IPS-18a (cell line): ENCODE measurements at regions not wholly inside any gene's neighbourhood (a gene's known extent, or its start where the extent isn't known, plus 50 kb on each side); places are given as distances from the start of the nearest gene placed in this dataset.

Experiments used
- H3K27ac ChIP-seq: one replicate; pipeline ENCODE4 v1.5.1; 2013; ENCODE audit warnings: low read length
- H3K27me3 ChIP-seq: one replicate; pipeline ENCODE4 v1.6.1; 2013; ENCODE audit warnings: mild to moderate bottlenecking, low read length; ENCODE audit not compliant: control insufficient read depth, insufficient read depth
- H3K36me3 ChIP-seq: one replicate; pipeline ENCODE4 v1.6.1; 2013; ENCODE audit warnings: low read depth, low read length; ENCODE audit not compliant: control insufficient read depth
- H3K4me1 ChIP-seq: one replicate; pipeline ENCODE4 v1.6.1; 2013; ENCODE audit warnings: low read depth, low read length; ENCODE audit not compliant: control insufficient read depth
- H3K4me3 ChIP-seq: one replicate; pipeline ENCODE4 v1.5.1; 2013; ENCODE audit warnings: low read length
- H3K9ac ChIP-seq: one replicate; pipeline ENCODE4 v1.6.1; 2013; ENCODE audit warnings: mild to moderate bottlenecking, low read length, moderate library complexity
- H3K9me3 ChIP-seq: one replicate; pipeline ENCODE4 v1.6.1; 2013; ENCODE audit warnings: low read depth, low read length; ENCODE audit not compliant: control insufficient read depth

DNA sequence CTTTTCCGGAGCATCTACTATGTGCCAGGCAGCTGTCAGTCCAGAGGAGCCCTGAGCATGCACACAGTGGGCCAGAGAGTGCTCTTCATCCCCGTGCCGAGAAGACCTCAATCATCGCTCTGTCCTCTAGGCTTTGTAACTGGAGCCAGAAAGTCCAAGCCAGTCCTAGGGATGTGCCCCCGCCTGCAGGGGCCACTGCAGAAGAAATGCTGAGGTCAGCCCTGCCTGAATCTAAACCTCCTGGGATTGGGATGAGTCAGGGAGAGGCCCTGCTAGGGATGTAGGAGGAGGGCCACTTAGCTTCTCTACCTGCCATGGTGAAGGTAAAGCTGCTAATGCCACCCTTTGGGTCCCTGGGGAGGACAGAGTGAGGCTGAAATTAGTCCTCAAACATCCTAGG lies 146.8 kb downstream of the CDC5L start:
- H3K9ac ChIP-seq: no peak overlapping the region
- no peak overlapping the region for H3K27ac ChIP-seq
- H3K36me3 ChIP-seq: no peaks in the 10 kb centered on the region
- no peak overlapping the region for H3K4me3 ChIP-seq
- H3K27me3 ChIP-seq: no peaks in the 10 kb centered on the region
- H3K4me1 ChIP-seq: no peaks in the 10 kb centered on the region
- no peaks in the 10 kb centered on the region for H3K9me3 ChIP-seq

DNA sequence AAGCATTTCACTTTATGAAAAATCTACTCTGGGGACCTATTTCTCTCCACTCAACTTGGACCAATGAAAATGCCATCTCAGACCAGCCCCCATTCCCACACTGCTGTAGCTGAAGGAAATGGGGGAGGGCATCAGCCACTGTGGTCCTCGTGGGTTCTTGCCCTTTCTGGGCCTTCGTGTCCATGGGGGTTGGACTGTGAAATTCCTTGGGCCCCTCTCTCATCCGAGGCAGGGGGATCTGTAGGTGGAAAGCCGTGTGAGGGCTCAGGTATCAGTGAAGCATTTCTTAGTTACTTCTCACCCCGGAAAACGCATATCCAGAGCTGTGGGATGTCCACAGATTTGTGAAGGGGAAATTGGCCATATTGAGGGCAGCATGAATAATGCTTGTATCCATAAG lies 147.9 kb downstream of the CDC5L start:
- Histone ChIP-seq H3K9ac (no peak overlapping the region), H3K4me3 (no peak overlapping the region), H3K9me3 (no peaks in the 10 kb centered on the region), H3K36me3 (no peaks in the 10 kb centered on the region), H3K4me1 (no peaks in the 10 kb centered on the region), H3K27me3 (no peaks in the 10 kb centered on the region), H3K27ac (no peak overlapping the region)

- Histone ChIP-seq H3K27me3 (no peaks in the 10 kb centered on the region), H3K36me3 (no peaks in the 10 kb centered on the region), H3K4me1 (no peaks in the 10 kb centered on the region), H3K9ac (no peak overlapping the region), H3K4me3 (no peak overlapping the region), H3K9me3 (no peaks in the 10 kb centered on the region), H3K27ac (no peak overlapping the region)
Measured at GRCh38 chr6:44535967-44536366, 148.5 kb downstream of the CDC5L start.

DNA sequence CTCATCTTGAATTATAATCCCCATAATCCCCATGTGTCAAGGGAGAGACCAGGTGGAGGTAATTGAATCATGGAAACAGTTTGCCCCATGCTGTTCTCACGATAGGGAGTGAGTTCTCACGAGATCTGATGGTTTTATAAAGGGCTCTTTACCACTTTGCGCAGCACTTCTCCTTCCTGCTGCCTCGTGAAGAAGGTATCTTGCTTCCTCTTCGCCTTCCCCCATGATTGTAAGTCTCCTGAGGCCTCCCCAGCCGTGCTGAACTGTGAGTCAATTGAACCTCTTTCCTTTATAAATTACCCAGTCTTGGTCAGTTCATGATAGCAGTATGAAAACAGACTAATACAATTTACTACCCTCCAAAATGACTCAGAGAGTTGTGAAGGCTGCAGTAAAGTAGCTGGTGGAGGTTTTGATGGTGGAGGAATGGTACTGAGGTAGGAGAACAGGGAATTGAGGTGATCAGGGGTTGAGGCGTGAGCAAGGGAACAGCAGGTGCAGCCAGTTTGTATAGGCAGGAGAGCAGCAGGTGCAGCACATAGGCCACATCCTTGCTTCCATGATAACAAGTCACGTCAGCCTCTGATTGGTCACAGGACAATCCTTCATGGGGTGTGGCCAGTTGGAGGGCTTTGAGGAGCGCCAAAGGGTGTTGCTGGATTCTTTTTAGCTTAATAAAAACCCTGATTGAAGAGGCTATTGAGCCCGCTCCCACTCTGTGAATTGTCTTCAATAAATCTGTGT lies 150.0 kb downstream of the CDC5L start:
- Histone ChIP-seq H3K27me3 (no peaks in the 10 kb centered on the region), H3K9ac (no peak overlapping the region), H3K4me1 (peaks cover 7% of the 10 kb centered on the region), H3K4me3 (no peak overlapping the region), H3K9me3 (no peaks in the 10 kb centered on the region), H3K36me3 (no peaks in the 10 kb centered on the region), H3K27ac (no peak overlapping the region)

GRCh38 chr6:44538131-44538806 lies 150.8 kb downstream of the CDC5L start:
- H3K9ac ChIP-seq: no peak overlapping the region
- H3K27ac ChIP-seq: no peak overlapping the region
- no peak overlapping the region for H3K4me3 ChIP-seq
- H3K36me3 ChIP-seq: no peaks in the 10 kb centered on the region
- peaks cover 12% of the 10 kb centered on the region for H3K4me1 ChIP-seq
- no peaks in the 10 kb centered on the region for H3K9me3 ChIP-seq
- H3K27me3 ChIP-seq: no peaks in the 10 kb centered on the region

- Histone ChIP-seq H3K4me1 (peaks cover 14% of the 10 kb centered on the region), H3K27ac (no peak overlapping the region), H3K9me3 (no peaks in the 10 kb centered on the region), H3K36me3 (no peaks in the 10 kb centered on the region), H3K4me3 (no peak overlapping the region), H3K27me3 (no peaks in the 10 kb centered on the region), H3K9ac (no peak overlapping the region)
Measured at GRCh38 chr6:44538807-44539201, 151.3 kb downstream of the CDC5L start.

DNA sequence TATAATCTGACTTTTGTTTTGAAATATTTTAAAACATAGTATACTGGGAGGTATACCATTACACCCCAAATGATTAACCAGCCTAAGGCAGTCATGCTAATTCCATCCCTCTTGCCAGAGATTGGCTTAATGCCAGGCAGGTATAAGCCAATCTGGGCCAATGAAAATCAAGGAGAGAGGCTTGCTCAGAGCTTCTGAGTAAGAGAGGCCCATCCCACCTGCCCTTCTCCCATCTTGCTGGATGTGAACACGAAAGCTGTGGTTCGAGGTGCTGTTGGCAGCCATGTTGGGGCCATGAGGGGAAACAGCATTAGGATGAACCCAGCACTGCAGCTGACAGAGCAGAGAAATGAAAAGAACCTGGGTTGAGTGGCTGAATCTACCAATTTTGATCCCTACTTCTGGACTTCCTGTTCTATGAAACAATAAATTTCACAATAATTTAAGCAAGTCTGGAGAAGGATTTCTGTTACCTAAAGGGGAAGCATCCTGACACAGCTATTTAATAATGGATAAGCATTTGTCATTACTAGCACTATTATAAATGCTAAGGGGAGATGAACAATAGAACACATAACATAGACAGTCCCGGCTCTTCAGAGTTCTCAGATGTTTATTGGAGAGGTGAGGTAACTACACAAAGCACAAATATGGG lies 152.3 kb downstream of the CDC5L start:
- no peak overlapping the region for H3K4me3 ChIP-seq
- no peaks in the 10 kb centered on the region for H3K36me3 ChIP-seq
- H3K9ac ChIP-seq: no peak overlapping the region

DNA sequence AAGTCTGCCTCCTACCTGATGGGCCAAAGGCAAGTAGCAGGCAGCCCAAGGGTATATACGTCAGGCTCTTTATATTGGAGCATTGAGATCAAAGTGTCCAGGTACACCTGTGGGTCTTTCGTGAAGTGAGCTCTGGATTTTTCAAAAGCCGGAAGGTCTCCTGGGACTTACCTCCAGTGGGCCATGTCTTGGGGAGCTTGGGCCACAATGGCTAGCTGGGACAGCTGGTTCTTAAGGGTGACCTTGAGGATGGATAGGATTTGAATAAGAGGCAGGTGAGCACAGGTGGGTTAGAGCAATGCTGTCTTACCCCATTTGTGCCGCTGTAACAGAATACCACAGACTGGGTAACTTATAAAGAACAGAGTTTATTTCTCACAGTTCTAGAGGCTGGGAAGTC lies 153.4 kb downstream of the CDC5L start:
- H3K9me3 ChIP-seq: no peaks in the 10 kb centered on the region
- H3K4me1 ChIP-seq: peaks cover 14% of the 10 kb centered on the region
- H3K4me3 ChIP-seq: no peak overlapping the region
- H3K27ac ChIP-seq: no peak overlapping the region
- H3K36me3 ChIP-seq: no peaks in the 10 kb centered on the region
- no peaks in the 10 kb centered on the region for H3K27me3 ChIP-seq
- no peak overlapping the region for H3K9ac ChIP-seq

More for the DNA sequence above, 152.3 kb downstream of the CDC5L start:
- Histone ChIP-seq H3K9me3 (no peaks in the 10 kb centered on the region), H3K27ac (no peak overlapping the region), H3K4me1 (peaks cover 14% of the 10 kb centered on the region), H3K27me3 (no peaks in the 10 kb centered on the region)

- no peaks in the 10 kb centered on the region for H3K27me3 ChIP-seq
- peak overlapping the region; percentile 15 for H3K9ac ChIP-seq
- no peaks in the 10 kb centered on the region for H3K9me3 ChIP-seq
- no peaks in the 10 kb centered on the region for H3K36me3 ChIP-seq
- H3K4me1 ChIP-seq: peaks cover 14% of the 10 kb centered on the region
- peak overlapping the region; percentile 2 for H3K27ac ChIP-seq
- H3K4me3 ChIP-seq: peak overlapping the region; percentile 1
Measured at GRCh38 chr6:44542401-44543116, 155.1 kb downstream of the CDC5L start.

DNA sequence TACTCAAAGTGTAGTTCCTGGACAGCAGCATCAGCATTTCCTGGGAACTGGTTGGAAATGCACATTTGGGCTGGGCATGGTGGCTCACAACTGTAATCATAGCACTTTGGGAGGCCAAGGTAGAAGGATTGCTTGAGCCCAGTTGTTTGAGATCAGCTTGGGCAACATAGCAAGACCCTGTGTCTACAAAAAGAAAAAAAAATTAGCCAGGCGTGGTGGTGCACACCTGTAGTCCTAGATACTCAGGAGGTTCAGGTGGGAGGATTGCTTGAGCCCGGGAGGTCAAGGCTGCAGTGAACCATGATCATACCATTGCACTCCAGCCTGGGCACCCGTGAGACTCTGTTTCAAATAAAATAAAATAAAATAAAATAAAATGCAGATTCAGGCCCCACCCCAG lies 156.2 kb downstream of the CDC5L start:
- Histone ChIP-seq H3K9me3 (no peaks in the 10 kb centered on the region), H3K4me1 (peaks cover 14% of the 10 kb centered on the region), H3K9ac (no peak overlapping the region), H3K36me3 (no peaks in the 10 kb centered on the region), H3K4me3 (no peak overlapping the region), H3K27me3 (no peaks in the 10 kb centered on the region), H3K27ac (no peak overlapping the region)

- Histone ChIP-seq H3K4me1 (peaks cover 14% of the 10 kb centered on the region), H3K36me3 (no peaks in the 10 kb centered on the region), H3K27me3 (no peaks in the 10 kb centered on the region), H3K27ac (no peak overlapping the region), H3K4me3 (no peak overlapping the region), H3K9ac (no peak overlapping the region), H3K9me3 (no peaks in the 10 kb centered on the region)
Measured at GRCh38 chr6:44545224-44545623, 157.7 kb downstream of the CDC5L start.
